ENCODE measurements at regions not wholly inside any gene's neighbourhood (a gene's known extent, or its start where the extent isn't known, plus 50 kb on each side); places are given as distances from the start of the nearest gene placed in this dataset.
"Not testable (repeated sequence)": the region's sequence is repeated elsewhere in the genome, so short reads cannot be mapped to it uniquely, and the experiment has no call there.

- Histone ChIP-seq H3K9ac (ENCODE audit: extremely low read depth, insufficient read length, low read length) (no peak overlapping the region), H3K56ac (ENCODE audit: insufficient read length, low read depth, low read length) (no peak overlapping the region), H3K23ac (ENCODE audit: insufficient read length, low read depth, low read length) (no peak overlapping the region), H3K18ac (ENCODE audit: insufficient read length, low read depth, low read length) (no peak overlapping the region), H3K27me3 (ENCODE audit: insufficient read depth, low read length) (no peaks in the 10 kb centered on the region), H4K8ac (replicated peaks; ENCODE audit: insufficient read length, low read depth, low read length) (no peak overlapping the region), H3K79me1 (ENCODE audit: insufficient read depth, low read depth, low read length, poor library complexity, severe bottlenecking) (no peaks in the 10 kb centered on the region), H4K20me1 (ENCODE audit: control insufficient read depth, insufficient read depth, insufficient read length) (no peaks in the 10 kb centered on the region), H3K23me2 (ENCODE audit: insufficient read length, low read depth, low read length, poor library complexity, severe bottlenecking) (no peaks in the 10 kb centered on the region), H2BK20ac (ENCODE audit: low read depth, low read length, poor library complexity, severe bottlenecking) (no peak overlapping the region), H2AK5ac (ENCODE audit: insufficient read length, low read length) (no peak overlapping the region), H3K4me2 (ENCODE audit: insufficient read depth, insufficient read length, low read length) (no peak overlapping the region), H3K9me3 (ENCODE audit: control insufficient read depth, low read depth, low read length) (no peaks in the 10 kb centered on the region), H2BK5ac (ENCODE audit: insufficient read length, low read length) (no peak overlapping the region), H4K5ac (ENCODE audit: insufficient read length, low read depth, low read length) (no peak overlapping the region), H4K91ac (ENCODE audit: insufficient read length, low read depth, low read length) (no peak overlapping the region), H2BK120ac (ENCODE audit: low read depth, low read length, poor library complexity, severe bottlenecking) (no peak overlapping the region), H2BK15ac (ENCODE audit: low read depth, low read length) (no peak overlapping the region), H3T11ph (ENCODE audit: low read length) (no peak overlapping the region), H3K27ac (ENCODE audit: insufficient read length, low read depth, low read length) (no peak overlapping the region), H2BK12ac (ENCODE audit: insufficient read length, low read depth, low read length) (no peak overlapping the region), H3K4me1 (ENCODE audit: insufficient read depth, low read length) (no peaks in the 10 kb centered on the region), H2AFZ (ENCODE audit: low read length) (no peak overlapping the region), H3K14ac (ENCODE audit: insufficient read depth, low read length) (no peak overlapping the region), H3K79me2 (ENCODE audit: insufficient read depth, low read length) (no peaks in the 10 kb centered on the region), H3K4ac (ENCODE audit: low read depth, low read length) (no peak overlapping the region)
- Mint-ChIP-seq H3K36me3 (ENCODE audit: insufficient read depth in 1 of 3, low read depth in 3 of 3) (no peaks in the 10 kb centered on the region), H3K9me3 (no peaks in the 10 kb centered on the region), H3K4me1 (peaks cover 8 to 16% of the 10 kb centered on the region in 2 experiments), H3K27me3 (ENCODE audit: low read depth) (no peaks in the 10 kb centered on the region), H3K4me3 (no peak overlapping the region), H3K27ac (no peak overlapping the region)
- TF ChIP-seq, protein P1, sequence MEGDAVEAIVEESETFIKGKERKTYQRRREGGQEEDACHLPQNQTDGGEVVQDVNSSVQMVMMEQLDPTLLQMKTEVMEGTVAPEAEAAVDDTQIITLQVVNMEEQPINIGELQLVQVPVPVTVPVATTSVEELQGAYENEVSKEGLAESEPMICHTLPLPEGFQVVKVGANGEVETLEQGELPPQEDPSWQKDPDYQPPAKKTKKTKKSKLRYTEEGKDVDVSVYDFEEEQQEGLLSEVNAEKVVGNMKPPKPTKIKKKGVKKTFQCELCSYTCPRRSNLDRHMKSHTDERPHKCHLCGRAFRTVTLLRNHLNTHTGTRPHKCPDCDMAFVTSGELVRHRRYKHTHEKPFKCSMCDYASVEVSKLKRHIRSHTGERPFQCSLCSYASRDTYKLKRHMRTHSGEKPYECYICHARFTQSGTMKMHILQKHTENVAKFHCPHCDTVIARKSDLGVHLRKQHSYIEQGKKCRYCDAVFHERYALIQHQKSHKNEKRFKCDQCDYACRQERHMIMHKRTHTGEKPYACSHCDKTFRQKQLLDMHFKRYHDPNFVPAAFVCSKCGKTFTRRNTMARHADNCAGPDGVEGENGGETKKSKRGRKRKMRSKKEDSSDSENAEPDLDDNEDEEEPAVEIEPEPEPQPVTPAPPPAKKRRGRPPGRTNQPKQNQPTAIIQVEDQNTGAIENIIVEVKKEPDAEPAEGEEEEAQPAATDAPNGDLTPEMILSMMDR (conservative IDR thresholded peaks at IDR 0.05) = no peak
- no peak for DNase-seq
Measured at GRCh38 chr9:83191154-83191553, 128.2 kb upstream of the RASEF start.

GRCh38 chr9:83189026-83189425 is 126.1 kb upstream of the RASEF start:
- not testable (repeated sequence) for H2AK5ac ChIP-seq (ENCODE audit: insufficient read length, low read length); H3T11ph ChIP-seq (ENCODE audit: low read length); H3K14ac ChIP-seq (ENCODE audit: insufficient read depth, low read length); H3K4me2 ChIP-seq (ENCODE audit: insufficient read depth, insufficient read length, low read length); H3K9me3 ChIP-seq (ENCODE audit: control insufficient read depth, low read depth, low read length); H3K27me3 ChIP-seq (ENCODE audit: insufficient read depth, low read length); H3K79me2 ChIP-seq (ENCODE audit: insufficient read depth, low read length); H3K23me2 ChIP-seq (ENCODE audit: insufficient read length, low read depth, low read length, poor library complexity, severe bottlenecking); H3K9me3 Mint-ChIP-seq; H3K9ac ChIP-seq (ENCODE audit: extremely low read depth, insufficient read length, low read length); H2BK15ac ChIP-seq (ENCODE audit: low read depth, low read length); H3K18ac ChIP-seq (ENCODE audit: insufficient read length, low read depth, low read length); H2BK120ac ChIP-seq (ENCODE audit: low read depth, low read length, poor library complexity, severe bottlenecking); H2BK20ac ChIP-seq (ENCODE audit: low read depth, low read length, poor library complexity, severe bottlenecking); H3K56ac ChIP-seq (ENCODE audit: insufficient read length, low read depth, low read length); H2AFZ ChIP-seq (ENCODE audit: low read length); H3K23ac ChIP-seq (ENCODE audit: insufficient read length, low read depth, low read length); H3K27me3 Mint-ChIP-seq (ENCODE audit: low read depth); H3K4me3 Mint-ChIP-seq; H3K4me1 ChIP-seq (ENCODE audit: insufficient read depth, low read length); H4K91ac ChIP-seq (ENCODE audit: insufficient read length, low read depth, low read length); H3K27ac Mint-ChIP-seq; H4K20me1 ChIP-seq (ENCODE audit: control insufficient read depth, insufficient read depth, insufficient read length); H2BK12ac ChIP-seq (ENCODE audit: insufficient read length, low read depth, low read length); H2BK5ac ChIP-seq (ENCODE audit: insufficient read length, low read length); H4K5ac ChIP-seq (ENCODE audit: insufficient read length, low read depth, low read length); DNase-seq; H3K27ac ChIP-seq (ENCODE audit: insufficient read length, low read depth, low read length); H3K79me1 ChIP-seq (ENCODE audit: insufficient read depth, low read depth, low read length, poor library complexity, severe bottlenecking); H4K8ac ChIP-seq (replicated peaks; ENCODE audit: insufficient read length, low read depth, low read length); H3K36me3 Mint-ChIP-seq (ENCODE audit: insufficient read depth in 1 of 3, low read depth in 3 of 3); H3K4ac ChIP-seq (ENCODE audit: low read depth, low read length)
- H3K4me1 Mint-ChIP-seq = peaks cover 17 to 22% of the 10 kb centered on the region in 2 experiments
- no CpG with 5 or more reads among the region's 4 CpGs for WGBS (ENCODE audit: extremely low coverage, insufficient read length, low lambda C conversion rate)
